ENCODE measurements at regions not wholly inside any gene's neighbourhood (a gene's known extent, or its start where the extent isn't known, plus 50 kb on each side); places are given as distances from the start of the nearest gene placed in this dataset.

DNA sequence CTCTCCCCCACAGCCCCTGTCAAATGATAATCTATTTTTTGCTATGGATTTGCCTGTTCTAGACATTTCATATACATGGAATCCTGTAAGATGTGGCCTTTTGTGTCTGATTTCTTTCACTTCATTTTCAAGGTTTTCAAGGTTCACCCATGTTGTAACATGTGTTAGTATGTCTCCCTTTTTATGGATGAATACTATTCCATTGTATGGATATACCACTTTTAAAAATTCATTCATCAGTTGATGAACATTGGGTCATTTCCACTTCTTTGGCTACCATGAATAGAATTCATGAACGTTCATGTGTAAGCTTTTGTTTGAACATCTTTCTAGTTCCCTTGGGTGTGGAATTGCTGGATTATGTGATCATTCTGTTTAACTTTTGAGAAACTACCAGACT, 94.7 kb upstream of the ZNF366 start:
- TF ChIP-seq FOXP1 (CRISPR knock-in tag; IDR thresholded peaks at IDR 0.05) = no peak
- TF ChIP-seq KDM2B (CRISPR knock-in tag; IDR thresholded peaks at IDR 0.05) = no peak
- no peak for TF ChIP-seq TOE1 (IDR thresholded peaks at IDR 0.05; ENCODE audit: borderline replicate concordance)
- TF ChIP-seq TOE1 (CRISPR knock-in tag; IDR thresholded peaks at IDR 0.05; ENCODE audit: borderline replicate concordance, low read depth) = no peak
- TF ChIP-seq HLTF (IDR thresholded peaks at IDR 0.05) = no peak
- no peak for TF ChIP-seq ZBTB26 (CRISPR knock-in tag; IDR thresholded peaks at IDR 0.05)
- no peak for TF ChIP-seq ZNF584 (CRISPR knock-in tag; IDR thresholded peaks at IDR 0.05; ENCODE audit: low read depth)
- TF ChIP-seq RBM25 (IDR thresholded peaks at IDR 0.05; ENCODE audit: low read depth, low read length, severe bottlenecking) = peak; percentile 4
- no peak for TF ChIP-seq HDAC1 (IDR thresholded peaks at IDR 0.05)
- no peak for TF ChIP-seq RBFOX2 (IDR thresholded peaks at IDR 0.05; ENCODE audit: low read depth, low read length)
- peak; percentile 44 for TF ChIP-seq ZNF146 (CRISPR knock-in tag; IDR thresholded peaks at IDR 0.05; ENCODE audit: unreplicated experiment)
- no peak for TF ChIP-seq PML (IDR thresholded peaks at IDR 0.05; ENCODE audit: low read length)
- TF ChIP-seq PCBP1 (IDR thresholded peaks at IDR 0.05; ENCODE audit: low read depth, low read length, poor library complexity, severe bottlenecking) = no peak
- TF ChIP-seq ZNF274 (IDR thresholded peaks at IDR 0.05; ENCODE audit: borderline replicate concordance, low read depth, low read length) = no peak
- TF ChIP-seq, protein P1, sequence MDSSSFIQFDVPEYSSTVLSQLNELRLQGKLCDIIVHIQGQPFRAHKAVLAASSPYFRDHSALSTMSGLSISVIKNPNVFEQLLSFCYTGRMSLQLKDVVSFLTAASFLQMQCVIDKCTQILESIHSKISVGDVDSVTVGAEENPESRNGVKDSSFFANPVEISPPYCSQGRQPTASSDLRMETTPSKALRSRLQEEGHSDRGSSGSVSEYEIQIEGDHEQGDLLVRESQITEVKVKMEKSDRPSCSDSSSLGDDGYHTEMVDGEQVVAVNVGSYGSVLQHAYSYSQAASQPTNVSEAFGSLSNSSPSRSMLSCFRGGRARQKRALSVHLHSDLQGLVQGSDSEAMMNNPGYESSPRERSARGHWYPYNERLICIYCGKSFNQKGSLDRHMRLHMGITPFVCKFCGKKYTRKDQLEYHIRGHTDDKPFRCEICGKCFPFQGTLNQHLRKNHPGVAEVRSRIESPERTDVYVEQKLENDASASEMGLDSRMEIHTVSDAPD (CRISPR knock-in tag; IDR thresholded peaks at IDR 0.05) = no peak
- no peaks in the 10 kb centered on the region for H3K9me1 ChIP-seq (ENCODE audit: control insufficient read depth, insufficient read depth, low read length)
- DNase-seq (ENCODE audit: extremely low read depth in 1 of 4, low spot score in 3 of 4) (no peak), ATAC-seq (no peak), FAIRE-seq (no peak)
- ChIA-PET POLR2A (no interaction called here), CTCF (ENCODE audit: low intra/inter-chr PET ratio) (no interaction called here)
- H3K27ac ChIP-seq (ENCODE audit: extremely low read depth, low read depth, low read length) = no peak overlapping the region
- H3K4me1 ChIP-seq (replicated peaks in 1 of 2; ENCODE audit: control insufficient read depth in 2 of 2, insufficient read depth in 2 of 2, low read length in 2 of 2) = peaks cover 3 to 21% of the 10 kb centered on the region in 2 experiments; a peak in 4 of 5 replicates
- peaks cover 3% of the 10 kb centered on the region; the same call in 1 of the 3 replicates for H3K36me3 ChIP-seq (ENCODE audit: control insufficient read depth, insufficient read depth, low read length)
- BruUV-seq (replicated peaks) = no TSS peak
- H4K20me1 ChIP-seq (replicated peaks; ENCODE audit: control insufficient read depth, insufficient read depth, low read length) = no peaks in the 10 kb centered on the region
- H3K27me3 ChIP-seq (ENCODE audit: control insufficient read depth in 2 of 2, insufficient read depth in 2 of 2, low read length in 2 of 2) = no peaks in the 10 kb centered on the region
- H3K79me2 ChIP-seq (ENCODE audit: control insufficient read depth, insufficient read depth, low read length) = no peaks in the 10 kb centered on the region
- H3K9me3 ChIP-seq (replicated peaks; ENCODE audit: control insufficient read depth, insufficient read depth, low read depth, low read length) = peaks cover 15% of the 10 kb centered on the region
- intact Hi-C loops (cut with micrococcal nuclease) (no loop called here), in situ Hi-C loops (cut with MboI) (no loop called here)
- H3K4me3 ChIP-seq = no peak overlapping the region
- H3K9ac ChIP-seq (ENCODE audit: insufficient read depth in 1 of 2, low read depth in 2 of 2, low read length in 2 of 2) = no peak overlapping the region
- H2AFZ ChIP-seq (ENCODE audit: low read depth, low read length) = no peak overlapping the region
- no peak overlapping the region for H3K4me2 ChIP-seq (ENCODE audit: insufficient read depth, low read length)
- 15% methylated on average over 1 of the region's 1 CpG for WGBS (ENCODE audit: insufficient coverage, low coverage, missing lambda C conversion rate)
